Fibroblast of skin of left biceps (primary cell): ENCODE measurements at regions not wholly inside any gene's neighbourhood (a gene's known extent, or its start where the extent isn't known, plus 50 kb on each side); places are given as distances from the start of the nearest gene placed in this dataset.

Experiments
- DNase-seq, 2 experiments: peaks; one replicate each; pipeline ENCODE4 v3.0.0-alpha.2; 2013; ENCODE audit warnings: low read depth in 2 of 2

DNA sequence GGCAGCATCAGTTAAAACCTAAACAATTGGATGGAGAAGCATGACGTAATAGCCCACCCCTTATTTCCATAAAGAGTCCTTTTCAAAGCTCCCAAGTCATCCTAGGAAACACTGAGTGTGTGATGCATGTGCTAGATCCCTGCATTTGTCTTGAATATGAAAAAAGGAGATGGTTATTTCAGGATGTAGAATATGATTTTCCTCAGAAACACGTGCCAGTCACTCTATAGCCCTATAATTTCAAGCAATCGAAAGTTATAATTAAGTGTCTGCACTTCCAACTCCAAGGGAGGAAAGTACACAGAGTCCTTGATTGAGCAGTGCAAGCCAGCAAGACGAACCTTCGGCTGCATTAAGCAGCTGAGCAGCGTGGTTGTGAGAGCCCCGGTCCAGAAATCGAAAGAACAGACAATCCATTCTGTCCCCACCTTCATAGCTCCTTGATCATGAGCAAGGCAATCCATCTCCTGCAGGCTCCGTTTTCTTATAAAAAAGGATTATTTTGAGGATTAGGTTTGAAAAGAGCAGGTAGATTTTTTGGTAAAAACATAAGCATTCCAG, 287.7 kb downstream of the FBXO15 start:
- no peak for DNase-seq

DNA sequence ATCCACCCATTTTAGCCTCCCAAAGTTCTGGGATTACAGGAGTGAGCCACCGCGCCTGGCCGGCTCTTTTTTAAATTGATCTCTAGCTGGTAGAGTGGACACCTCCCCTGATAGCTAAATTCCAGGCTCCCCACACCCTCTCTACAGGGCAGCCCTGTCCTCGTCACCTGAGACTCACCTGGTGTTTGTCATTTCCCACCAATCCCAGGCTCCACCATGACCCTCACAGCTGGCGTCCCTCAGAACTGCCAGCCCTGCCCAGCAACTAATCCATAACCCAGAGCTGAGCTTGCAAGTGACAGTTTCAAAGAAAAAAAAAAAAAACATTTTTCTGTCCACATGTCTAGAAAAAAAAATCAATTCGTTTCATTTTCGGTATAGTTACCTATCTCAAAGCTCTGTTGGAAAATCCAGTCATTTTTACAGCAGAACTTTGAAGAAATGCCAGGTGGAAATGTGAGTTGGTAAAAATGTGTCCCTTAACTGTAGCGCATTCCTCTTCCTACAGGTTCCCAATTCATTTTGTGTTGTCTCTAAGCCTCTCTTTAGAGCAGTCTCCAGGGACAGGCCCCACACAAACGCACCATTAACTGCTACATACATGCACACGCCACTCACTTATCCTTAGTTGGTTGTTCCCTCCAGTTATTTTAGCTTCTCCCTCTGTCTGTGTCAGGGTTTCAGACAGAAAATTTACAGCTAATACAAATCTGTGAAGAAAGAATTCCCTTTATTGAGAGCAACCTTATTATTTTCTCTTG, 294.7 kb downstream of the FBXO15 start:
- no peak for DNase-seq

DNA sequence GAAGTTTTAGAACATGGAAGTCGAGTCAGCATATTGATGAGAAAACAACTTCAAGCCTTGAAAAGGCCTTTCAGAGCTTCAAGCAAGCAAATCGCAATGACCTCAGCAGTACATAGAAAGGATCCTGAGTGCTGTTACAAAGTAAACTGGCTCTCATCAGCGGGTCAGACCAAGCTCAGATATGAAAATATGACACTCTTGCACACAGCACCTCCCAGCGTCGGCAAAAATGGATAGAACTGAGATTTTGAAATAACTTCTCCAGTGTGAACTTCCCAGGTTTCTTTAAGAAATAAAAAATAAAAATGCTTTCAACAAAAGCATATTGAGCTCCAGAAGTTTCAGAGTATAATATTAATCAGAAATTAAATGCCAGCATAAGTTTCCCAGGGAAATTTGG, 296.9 kb downstream of the FBXO15 start:
- DNase-seq: no peak

DNA sequence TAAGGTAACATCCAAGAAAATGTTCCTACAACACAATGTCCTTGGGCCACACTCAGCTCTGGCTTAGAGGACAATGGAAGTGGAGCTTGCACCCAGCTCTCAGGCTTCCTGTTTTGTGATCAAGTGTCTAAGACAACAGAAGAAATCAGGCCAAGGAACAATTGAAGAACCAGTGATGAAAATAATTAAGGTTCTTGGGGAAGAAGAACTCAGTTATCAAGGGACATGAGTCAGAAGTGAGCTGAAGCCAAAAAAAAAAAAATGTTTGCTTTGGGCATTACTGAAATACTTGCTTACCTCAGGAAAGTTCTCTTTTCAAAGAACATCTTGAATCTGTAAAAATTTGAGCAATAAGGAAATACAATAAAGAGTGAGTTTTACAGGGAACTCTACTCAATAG, 299.0 kb downstream of the FBXO15 start:
- peak; percentile 71 to 81 for DNase-seq

DNA sequence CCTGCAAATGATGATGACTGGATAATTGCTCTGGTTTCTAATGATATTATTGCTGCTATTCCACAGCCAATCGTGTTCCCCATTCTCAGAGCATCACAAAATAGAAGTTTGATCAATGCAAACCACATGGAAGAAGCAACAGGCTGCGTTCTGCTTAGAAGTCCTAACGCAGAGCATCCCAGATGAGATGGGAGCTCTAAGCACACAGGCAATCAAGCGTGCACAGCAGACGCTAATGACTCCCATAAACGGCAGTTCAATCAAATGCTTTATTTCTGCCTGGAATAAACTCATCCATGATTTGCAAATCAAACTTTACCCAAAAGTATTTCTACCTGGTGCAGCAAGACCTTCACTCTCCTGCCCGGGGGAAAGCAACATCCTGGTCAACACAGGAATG, 304.2 kb downstream of the FBXO15 start:
- no peak for DNase-seq

DNA sequence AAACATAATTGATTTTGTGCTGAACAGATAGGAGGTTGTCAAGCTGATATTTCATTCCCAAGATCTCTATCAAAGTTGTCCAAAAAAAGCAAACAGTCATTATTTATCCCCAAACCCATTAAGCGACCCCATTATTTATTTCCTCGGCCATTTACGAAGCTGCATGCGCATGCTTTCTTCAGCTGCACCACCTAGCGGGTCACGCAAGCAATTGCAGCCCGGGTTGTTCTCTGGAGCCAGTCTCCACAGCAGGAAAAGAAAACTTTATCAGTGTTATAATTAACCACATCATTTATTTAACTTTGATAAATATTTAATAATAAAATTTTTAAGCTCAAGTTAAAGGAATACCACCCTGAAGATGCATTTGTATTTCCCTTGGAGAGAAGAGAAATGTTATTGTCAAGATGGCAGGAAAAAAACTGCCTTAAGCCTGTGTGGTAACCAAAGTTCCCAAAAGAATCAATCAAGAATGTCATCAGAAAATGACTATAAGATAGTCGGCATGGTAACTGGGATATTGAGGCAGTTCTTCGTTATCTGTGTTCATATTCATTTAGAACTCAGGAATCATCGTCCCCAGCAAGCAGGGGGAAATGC, 304.7 kb downstream of the FBXO15 start:
- peak; percentile 4 to 5 for DNase-seq

DNA sequence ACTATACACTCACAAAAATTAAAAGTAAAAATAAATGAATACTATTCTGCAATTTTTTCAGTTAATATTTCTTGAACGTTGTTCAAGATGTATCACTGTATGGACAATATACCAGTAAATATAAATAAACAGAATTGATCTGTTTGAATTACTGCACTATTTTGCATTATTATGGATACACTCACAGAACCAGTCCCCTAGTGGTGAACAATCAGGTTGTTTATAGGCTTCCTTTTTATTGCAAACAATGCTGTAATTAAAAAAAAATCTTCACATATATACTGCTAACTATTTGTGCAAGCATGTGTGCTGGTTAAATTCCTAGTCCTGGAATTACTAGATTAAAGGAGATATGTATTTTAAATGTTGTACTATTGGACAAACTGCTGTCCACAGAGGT, 306.0 kb downstream of the FBXO15 start:
- DNase-seq: no peak

DNA sequence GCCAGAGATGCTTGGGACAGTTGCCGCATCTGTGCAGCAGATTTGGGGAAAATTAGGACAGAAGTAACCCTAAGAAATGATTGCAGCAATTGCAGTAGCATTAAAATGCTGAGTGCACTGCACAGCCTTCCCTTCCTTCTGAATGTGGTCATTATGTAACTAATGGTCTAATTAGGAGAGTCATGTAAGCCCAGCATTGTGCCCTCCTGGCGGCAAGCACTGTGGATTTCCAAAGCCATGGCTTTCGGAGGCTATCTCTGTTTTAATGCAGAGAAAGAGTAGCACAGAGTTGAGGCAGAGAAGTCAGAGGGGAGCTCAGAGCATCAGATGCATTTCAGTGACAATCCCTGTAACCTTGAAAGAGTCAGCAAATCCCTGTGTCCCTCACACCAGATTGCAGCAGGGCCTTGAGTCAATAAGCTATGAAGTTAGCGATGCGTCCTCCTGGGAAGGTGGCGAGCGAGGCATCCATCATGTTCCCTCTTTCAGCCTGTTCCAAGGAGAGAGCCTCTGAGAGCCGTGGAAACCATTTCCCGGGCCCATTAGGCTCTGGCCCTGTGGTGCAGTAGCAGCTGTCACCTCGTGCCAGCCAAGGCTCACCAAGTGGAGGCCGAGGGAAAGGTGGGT, 307.2 kb downstream of the FBXO15 start:
- DNase-seq: no peak

DNA sequence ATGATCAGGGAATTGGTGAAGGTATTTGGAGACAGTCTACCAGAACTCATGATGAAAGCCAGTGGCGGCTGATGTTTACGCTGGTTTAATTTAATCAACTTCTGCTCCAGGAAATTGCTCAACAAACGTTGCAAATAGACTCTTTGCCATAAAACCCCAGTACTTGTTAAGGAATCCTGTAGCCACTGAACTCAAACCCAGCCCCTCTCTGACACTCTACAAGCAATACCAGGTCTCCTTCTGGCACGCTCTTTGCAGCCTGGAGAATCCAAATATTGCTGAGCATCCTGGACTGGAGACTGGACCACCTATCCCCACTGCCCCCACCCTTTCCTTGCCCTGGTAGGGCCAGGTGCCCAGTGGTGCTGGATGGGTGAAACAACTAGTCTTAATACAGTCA, 308.2 kb downstream of the FBXO15 start:
- DNase-seq: no peak

DNA sequence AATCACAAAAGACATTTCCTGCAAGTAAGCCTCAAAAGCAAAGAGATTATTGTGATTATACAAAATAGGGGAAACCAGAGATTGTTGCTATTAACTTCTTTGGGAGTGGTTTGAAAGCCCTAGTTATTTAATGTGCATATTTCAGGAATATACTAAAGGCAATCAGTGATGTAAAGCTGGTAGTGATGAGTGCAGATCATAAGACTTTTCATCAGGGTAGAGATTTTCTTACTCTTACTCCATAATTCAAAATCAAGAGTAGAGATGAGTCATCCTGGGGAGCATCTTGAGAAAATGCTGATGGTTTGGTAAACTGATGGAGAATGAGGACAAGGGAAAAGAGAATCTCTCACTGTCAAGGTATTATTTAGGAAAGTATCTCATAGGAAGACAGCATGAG, 309.5 kb downstream of the FBXO15 start:
- DNase-seq: no peak

DNA sequence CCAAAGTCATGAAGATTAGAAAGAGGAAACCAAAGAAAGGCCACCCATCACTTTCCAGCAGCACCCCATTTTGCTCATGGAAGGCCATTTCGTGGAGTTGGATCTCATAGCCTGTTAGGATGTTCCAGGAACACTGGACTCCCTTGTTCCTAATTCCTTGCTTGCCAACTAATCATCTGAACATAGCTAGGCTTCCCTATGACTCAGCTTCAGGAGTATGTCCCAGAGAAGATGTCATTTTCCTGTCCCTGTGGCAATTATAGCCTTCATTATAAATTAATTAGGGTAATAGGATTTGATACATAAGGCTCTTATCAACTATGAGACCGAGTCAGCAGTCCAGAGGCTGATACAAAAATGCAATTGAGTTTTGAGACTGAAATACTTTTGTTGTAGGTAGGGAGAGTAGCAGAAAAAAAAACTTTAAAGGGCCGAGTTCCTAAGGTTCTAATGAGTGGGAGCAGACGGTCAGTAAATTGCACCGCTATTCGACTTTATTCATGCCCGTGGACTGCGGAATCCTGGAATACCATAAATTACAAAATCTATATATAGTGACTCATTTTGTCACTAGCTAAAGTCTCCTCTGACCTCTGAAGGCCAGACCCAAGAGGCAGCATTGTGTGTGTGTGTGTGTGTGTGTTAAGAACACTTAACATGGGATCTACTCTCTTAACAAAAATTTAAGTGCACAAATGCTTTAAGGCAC, 311.8 kb downstream of the FBXO15 start:
- DNase-seq: no peak

DNA sequence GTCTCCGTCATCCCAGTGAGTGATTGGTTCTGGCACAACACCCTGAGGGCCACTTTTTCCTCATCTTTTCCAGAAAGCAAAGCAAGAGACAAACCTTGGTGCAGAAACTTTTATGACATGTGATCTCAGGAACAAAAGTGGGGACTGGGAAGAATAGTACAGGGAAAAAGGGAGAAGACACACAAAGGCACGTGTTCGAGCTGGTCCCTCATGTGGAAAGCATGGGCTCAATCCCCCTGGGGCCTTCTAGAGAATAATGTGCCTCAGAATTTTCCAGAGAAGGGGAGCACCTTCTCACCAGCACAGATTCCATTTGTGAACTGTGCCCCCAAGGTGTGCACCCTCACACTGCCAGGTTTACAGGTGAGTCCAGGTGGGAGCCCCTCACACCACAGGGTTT, 312.6 kb downstream of the FBXO15 start:
- DNase-seq: no peak

DNA sequence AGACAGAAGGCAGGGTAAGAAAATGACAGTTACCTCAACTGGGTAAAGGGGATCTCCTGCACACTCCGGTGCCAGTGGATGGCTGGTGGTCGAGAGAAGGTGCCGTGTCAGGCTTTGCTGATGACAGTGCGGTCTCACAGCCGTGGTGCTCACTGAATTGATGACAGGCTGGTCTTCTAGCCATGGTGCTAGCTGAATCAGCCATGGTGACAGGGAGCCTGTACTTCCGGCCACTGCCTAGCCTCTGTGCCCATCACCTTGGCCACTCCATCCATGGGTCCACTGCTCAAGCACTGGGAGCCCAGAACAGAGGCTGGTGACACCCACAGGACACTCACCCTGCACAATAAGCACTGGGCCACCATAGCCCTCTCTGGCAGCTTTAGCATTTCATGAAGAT, 315.9 kb downstream of the FBXO15 start:
- DNase-seq: no peak

DNA sequence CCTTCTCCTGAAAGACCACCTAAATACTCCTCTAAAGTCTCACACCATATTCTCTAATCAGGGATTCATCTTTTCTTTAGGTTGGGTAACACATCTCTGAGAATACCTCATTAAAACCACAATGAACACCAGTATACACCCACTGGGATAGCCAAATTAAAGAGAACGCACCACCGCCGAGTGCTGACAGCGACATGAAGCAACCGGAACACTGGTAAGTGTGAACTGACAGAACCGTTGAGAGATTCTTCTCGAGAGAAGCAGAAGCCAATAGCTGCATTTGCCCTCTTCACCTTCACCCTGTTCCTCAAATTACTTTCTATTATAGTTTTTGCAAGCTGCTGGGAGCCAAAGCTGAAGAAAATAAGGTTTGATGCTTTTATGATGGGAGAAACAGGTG, 318.5 kb downstream of the FBXO15 start:
- no peak for DNase-seq

DNA sequence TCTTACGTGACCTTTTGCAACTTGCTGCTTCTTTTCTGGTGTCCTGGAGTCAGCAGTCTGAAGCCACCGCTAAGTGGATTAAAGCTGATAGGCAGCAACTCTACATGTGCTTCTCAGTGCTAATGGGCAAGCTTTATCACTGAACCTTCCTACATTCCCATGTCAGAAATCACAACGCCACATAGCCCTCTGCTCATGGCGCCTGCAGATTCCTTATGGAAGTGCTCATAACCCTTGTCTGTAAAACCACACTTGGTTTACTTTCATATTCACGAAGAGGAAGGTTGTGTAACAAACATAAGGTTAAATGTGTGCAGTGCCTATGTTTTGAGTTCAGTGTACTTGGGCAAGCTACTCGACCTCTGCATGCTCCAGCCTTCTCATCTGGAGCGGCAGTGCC, 319.8 kb downstream of the FBXO15 start:
- DNase-seq: no peak

DNA sequence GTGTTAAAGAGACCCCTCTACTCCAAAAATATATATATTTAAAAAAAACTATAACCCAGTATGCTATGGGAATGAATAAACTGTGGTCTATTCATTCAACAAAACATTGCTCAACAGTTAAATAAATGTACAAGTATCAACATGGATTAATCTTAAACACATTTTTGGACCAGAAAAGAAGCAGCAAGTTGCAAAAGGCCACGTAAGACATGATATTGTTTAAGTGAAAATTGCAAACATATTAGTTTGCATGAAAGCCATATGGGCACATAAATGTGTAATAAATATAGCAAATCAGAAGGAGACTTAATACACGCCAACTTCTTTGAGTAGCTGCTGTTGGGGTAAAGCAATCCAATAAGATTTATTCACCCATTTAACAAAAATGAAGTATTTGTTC, 321.5 kb downstream of the FBXO15 start:
- DNase-seq: peak; percentile 52 to 53

DNA sequence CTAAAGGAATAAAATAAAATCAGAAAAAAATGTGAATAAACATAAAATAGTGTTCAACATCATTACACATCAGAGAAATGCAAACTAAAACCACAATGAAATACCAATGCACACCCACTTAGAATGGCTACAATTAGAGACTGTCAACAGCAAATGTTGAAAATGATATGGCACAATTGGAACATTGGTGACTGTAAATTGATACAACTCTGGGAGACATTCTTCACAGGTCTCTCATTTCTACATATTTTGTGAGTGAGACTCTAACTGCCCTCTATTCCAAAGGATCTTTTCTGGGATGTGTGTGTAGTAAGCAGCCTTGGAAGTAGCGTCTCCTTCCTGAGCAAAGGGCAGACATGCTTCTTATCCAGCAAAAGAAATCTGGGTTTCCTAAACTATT, 323.0 kb downstream of the FBXO15 start:
- peak; percentile 49 to 50 for DNase-seq

DNA sequence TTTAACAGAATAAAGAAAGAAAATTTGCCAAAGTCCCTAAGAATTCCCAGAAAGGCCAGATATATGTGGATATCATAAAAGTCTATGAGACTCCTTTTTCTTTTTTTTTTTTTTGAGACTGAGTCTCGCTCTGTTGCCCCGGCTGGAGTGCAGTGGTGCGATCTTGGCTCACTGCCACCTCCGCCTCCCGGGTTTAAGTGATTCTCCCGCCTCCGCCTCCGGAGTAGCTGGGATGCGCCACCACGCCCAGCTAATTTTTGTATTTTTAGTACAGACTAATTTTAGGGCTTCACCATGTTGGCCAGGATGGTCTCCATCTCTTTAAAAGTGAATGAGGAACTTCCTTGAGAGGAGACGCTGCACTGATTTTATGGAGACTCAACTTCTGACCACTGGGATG, 335.2 kb downstream of the FBXO15 start:
- DNase-seq: no peak

DNA sequence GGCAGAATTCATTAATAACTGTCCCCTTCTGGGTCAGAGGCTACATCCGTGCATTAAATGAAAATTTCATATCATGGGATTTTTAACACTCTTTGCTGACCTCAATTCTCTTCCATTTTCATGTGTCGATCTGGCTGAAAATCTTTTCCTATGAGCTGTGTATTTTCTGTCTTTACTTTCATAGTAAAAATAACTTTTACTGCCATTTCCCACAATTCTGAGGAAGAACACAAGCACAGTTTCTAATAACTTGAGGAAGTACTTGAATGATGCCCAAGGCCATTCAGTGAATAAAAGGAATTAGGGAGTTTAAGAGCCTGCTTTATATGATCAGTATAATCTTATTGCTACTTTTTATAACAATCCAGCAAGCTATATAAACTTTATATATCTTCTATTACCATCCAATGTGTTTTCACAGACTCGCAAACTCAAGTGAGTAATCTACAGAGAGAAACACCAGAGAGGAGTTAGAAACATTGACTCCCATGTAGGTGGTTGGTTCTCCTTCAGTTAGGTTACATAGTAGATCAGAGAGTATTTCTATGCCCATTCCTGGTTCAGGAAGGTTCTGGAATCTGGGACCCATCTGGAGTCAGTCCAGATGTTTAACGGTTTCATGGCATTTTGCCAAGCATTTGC, 340.0 kb downstream of the FBXO15 start:
- DNase-seq: no peak

DNA sequence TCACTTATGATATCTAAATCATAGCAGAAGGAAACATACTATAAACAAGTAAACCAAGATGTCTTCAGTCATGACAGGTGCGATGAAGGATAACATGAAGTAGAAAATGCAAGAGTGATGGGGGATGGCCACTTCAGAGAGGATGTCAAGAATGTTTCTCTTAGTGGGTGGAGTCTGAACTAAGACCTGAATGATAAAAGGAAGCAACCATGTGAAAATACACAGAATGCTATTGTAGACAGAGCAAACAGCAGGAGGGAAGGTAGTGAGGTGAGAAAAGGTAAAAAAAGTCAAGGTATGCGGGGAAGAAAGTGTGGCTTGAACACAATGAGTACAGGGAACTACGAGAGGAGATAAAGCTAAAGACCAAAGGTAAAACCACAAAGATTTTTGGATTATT, 341.6 kb downstream of the FBXO15 start:
- DNase-seq: no peak

DNA sequence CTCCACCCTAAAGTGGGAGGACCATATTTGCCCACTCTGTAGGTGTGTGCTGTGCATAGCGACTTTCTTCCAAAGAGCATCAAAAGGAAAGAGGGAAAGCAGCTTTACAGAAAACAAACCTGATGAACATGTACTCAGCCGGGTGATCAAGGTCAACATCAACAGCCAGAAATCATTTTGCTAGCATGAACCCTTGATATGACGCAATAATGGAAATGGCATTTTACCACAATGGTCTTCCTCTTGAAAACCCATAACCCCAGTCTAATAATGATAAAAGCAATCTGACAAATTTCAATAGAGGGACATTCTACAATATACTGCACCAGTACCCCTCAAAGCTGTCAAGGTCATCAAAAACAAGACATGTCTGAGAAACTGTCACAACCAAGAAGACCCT, 350.2 kb downstream of the FBXO15 start:
- DNase-seq: no peak

DNA sequence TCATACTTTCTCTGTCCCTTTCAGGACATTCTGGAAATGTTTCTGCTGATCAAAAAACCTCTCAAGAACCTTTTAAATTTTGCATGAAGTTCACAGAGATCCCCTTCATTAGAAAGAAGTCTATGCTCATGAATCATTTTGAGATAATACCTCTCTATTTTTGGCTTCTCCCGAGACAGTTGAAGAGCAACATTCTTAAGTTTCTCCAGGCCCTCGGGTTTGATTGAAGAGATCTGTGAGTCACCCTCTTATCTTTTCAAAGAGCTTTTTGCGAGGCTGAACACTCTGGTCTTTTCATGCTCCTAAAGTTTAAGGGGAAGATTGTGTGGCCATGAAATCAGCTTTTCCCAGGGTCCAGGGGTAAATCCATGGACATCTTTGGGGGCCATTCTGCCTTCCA, 354.2 kb downstream of the FBXO15 start:
- no peak for DNase-seq
